Kidney (tissue), 13 donors: ENCODE measurements at regions not wholly inside any gene's neighbourhood (a gene's known extent, or its start where the extent isn't known, plus 50 kb on each side); places are given as distances from the start of the nearest gene placed in this dataset.
A peak's percentile ranks its signal among the peaks of the same experiment; 100 is the strongest.

ENCODE experiments used
- DNase-seq, 5 donors: peaks; one replicate each; pipeline ENCODE4 v3.0.0-alpha.2; 2013 to 2020
- FAIRE-seq: peaks from 2 replicates; lab custom pipeline; 2012; peaks lifted over from hg19 to GRCh38; lab: Jason Lieb, UNC
- H3K27ac ChIP-seq, 2 donors: one replicate each; pipeline ENCODE4 v1.7.0; 2013; ENCODE audit warnings: low read depth in 2 of 2, low read length in 2 of 2, inconsistent platforms in 1 of 2
- H3K27me3 ChIP-seq: one replicate; pipeline ENCODE4 v1.7.1; 2013; ENCODE audit warnings: low read length, inconsistent platforms; ENCODE audit not compliant: control insufficient read depth, insufficient read depth
- H3K36me3 ChIP-seq, 3 donors: one replicate each; pipeline versions ENCODE4 v1.7.0 to v1.7.1; 2013; ENCODE audit warnings: low read length in 3 of 3, control low read depth in 1 of 3, inconsistent platforms in 1 of 3; ENCODE audit not compliant: insufficient read depth in 3 of 3, control insufficient read depth in 2 of 3
- H3K4me1 ChIP-seq, 3 donors: one replicate each; pipeline versions ENCODE4 v1.7.0 to v1.7.1; 2013; ENCODE audit warnings: low read length in 3 of 3, inconsistent platforms in 1 of 3, low read depth in 1 of 3; ENCODE audit not compliant: control insufficient read depth in 2 of 3, insufficient read depth in 2 of 3
- H3K4me3 ChIP-seq, 3 donors: one replicate each; pipeline versions ENCODE4 v1.7.0 to v1.8.1; 2013; ENCODE audit warnings: low read length in 3 of 3, control low read depth in 1 of 3, inconsistent platforms in 1 of 3
- H3K9ac ChIP-seq, 3 donors: one replicate each; pipeline versions ENCODE4 v1.7.0 to v1.7.1; 2013; ENCODE audit warnings: low read length in 3 of 3, control low read depth in 1 of 3, inconsistent platforms in 1 of 3
- H3K9me3 ChIP-seq, 3 donors: one replicate each; pipeline versions ENCODE4 v1.7.0 to v1.7.1; 2013; ENCODE audit warnings: low read length in 3 of 3, control low read depth in 1 of 3, inconsistent platforms in 1 of 3; ENCODE audit not compliant: control insufficient read depth in 2 of 3, insufficient read depth in 1 of 3
- CTCF ChIP-seq: IDR thresholded peaks from 3 replicates; pipeline ENCODE4 v1.5.1; 2012; ENCODE audit warnings: mild to moderate bottlenecking, moderate library complexity, borderline replicate concordance; ENCODE audit not compliant: insufficient read depth; ENCODE audit errors: extremely low read depth
- intact Hi-C: fragments of 100-400 bp; cut with DNase I; formaldehyde crosslinking; loops from one replicate; pipeline ENCODE4 v1.11.1; 2022
- donor health status: control.
- donor health status: control.
- donor health status: control.
- donor health status: control.
- donor health status: control.
- donor health status: DM: yes; HTN: yes; CAD: no.
- donor health status: Normal renal cell carcinoma (clear cell type).

- Histone ChIP-seq H3K4me1 (no peaks in the 10 kb centered on the region), H3K9ac (no peak overlapping the region), H3K36me3 (no peaks in the 10 kb centered on the region), H3K4me3 (no peak overlapping the region), H3K9me3 (peaks cover 0 to 3% (median 0%) of the 10 kb centered on the region in 3 donors), H3K27me3 (no peaks in the 10 kb centered on the region), H3K27ac (no peak overlapping the region)
- FAIRE-seq (no peak), DNase-seq (no peak)
- intact Hi-C loops = no loop called here
- peak; percentile 29 for TF ChIP-seq CTCF
Observed at GRCh38 chr17:77011173-77012011, 129.4 kb upstream of the SEC14L1 start.

GRCh38 chr17:77018504-77018903, 122.3 kb upstream of the SEC14L1 start:
- no peak overlapping the region for H3K27ac ChIP-seq
- no peak for FAIRE-seq
- TF ChIP-seq CTCF = no peak
- H3K4me1 ChIP-seq = no peaks in the 10 kb centered on the region
- H3K9me3 ChIP-seq = no peaks in the 10 kb centered on the region
- H3K27me3 ChIP-seq = no peaks in the 10 kb centered on the region
- no peak overlapping the region for H3K9ac ChIP-seq
- intact Hi-C loops = no loop called here
- DNase-seq = peak in 1 of 5 donors; percentile 30
- no peaks in the 10 kb centered on the region for H3K36me3 ChIP-seq
- no peak overlapping the region for H3K4me3 ChIP-seq

- FAIRE-seq (no peak), DNase-seq (no peak)
- no peak overlapping the region for H3K27ac ChIP-seq
- H3K36me3 ChIP-seq = no peaks in the 10 kb centered on the region
- intact Hi-C loops = no loop called here
- H3K9me3 ChIP-seq = no peaks in the 10 kb centered on the region
- no peak overlapping the region for H3K4me3 ChIP-seq
- H3K27me3 ChIP-seq = no peaks in the 10 kb centered on the region
- no peak for TF ChIP-seq CTCF
- no peak overlapping the region for H3K9ac ChIP-seq
- H3K4me1 ChIP-seq = no peaks in the 10 kb centered on the region
Observed at GRCh38 chr17:77019893-77020379, 120.8 kb upstream of the SEC14L1 start.
